ENCODE measurements at regions not wholly inside any gene's neighbourhood (a gene's known extent, or its start where the extent isn't known, plus 50 kb on each side); places are given as distances from the start of the nearest gene placed in this dataset.
"Not testable (repeated sequence)": the region's sequence is repeated elsewhere in the genome, so short reads cannot be mapped to it uniquely, and the experiment has no call there.

GRCh38 chr14:35947983-35948382 lies 121.8 kb downstream of the BRMS1L start:
- not testable (repeated sequence) for TF ChIP-seq CTCF, POLR2A (IDR thresholded peaks at IDR 0.05)

Measured in lower leg skin (tissue), 3 donors.